K562 (cell line): ENCODE measurements at regions not wholly inside any gene's neighbourhood (a gene's known extent, or its start where the extent isn't known, plus 50 kb on each side); places are given as distances from the start of the nearest gene placed in this dataset.

Experiments used
- ATAC-seq: fragments of 200-7000 bp; cut with Tn5 transposase; 3 replicates; pipeline ENCODE4 v1.9.1; 2020; ENCODE audit warnings: moderate library complexity
- BruUV-seq: library from RNA; stranded (reverse); fragments of 400-500 nt; replicated peaks from 2 replicates; lab custom pipeline; 2021; lab: Mats Ljungman, UMichigan
- CTCF ChIA-PET: fragments of 300-600 bp; formaldehyde crosslinking; extraction: SDS; loops from one replicate; lab custom pipeline; 2021; ENCODE audit warnings: low intra/inter-chr PET ratio; lab: Yijun Ruan, JAX
- POLR2A ChIA-PET: fragments of 300-600, 350-650 bp; sonication (Branson Sonifier 250); formaldehyde crosslinking; extraction: SDS; loops from one replicate; lab custom pipeline; 2021; ENCODE audit warnings: antibody characterized with exemption, inconsistent platforms; lab: Yijun Ruan, JAX
- DNase-seq, 4 experiments: peaks; one replicate each; pipeline versions ENCODE4 v3.0.0 to v3.0.0-alpha.2; 2011 to 2018; ENCODE audit warnings: low spot score in 3 of 4, mixed read lengths in 3 of 4; ENCODE audit errors: extremely low read depth in 1 of 4
- FAIRE-seq: peaks from 2 replicates; lab custom pipeline; 2011; peaks lifted over from hg19 to GRCh38; lab: Jason Lieb, UNC
- H2AFZ ChIP-seq: 2 replicates; pipeline ENCODE4 v1.6.0; 2011; ENCODE audit warnings: low read depth, low read length, control low read depth, inconsistent platforms
- H3K27ac ChIP-seq: fragments of 200-600 bp; 3 replicates; pipeline ENCODE4 v1.8.0; 2011; ENCODE audit warnings: low read depth, mild to moderate bottlenecking, control low read depth, inconsistent platforms, low read length, moderate library complexity, mixed read lengths; ENCODE audit errors: extremely low read depth
- H3K27me3 ChIP-seq, 2 experiments: fragments of 300-600 bp in 1 of 2; 2 replicates in 1 of 2; 3 replicates in 1 of 2; pipeline versions ENCODE4 v1.6.0 to v1.8.0; 2011; ENCODE audit warnings: inconsistent platforms in 2 of 2, low read length in 2 of 2, mild to moderate bottlenecking in 1 of 2, mixed read lengths in 1 of 2, moderate library complexity in 1 of 2; ENCODE audit not compliant: control insufficient read depth in 2 of 2, insufficient read depth in 2 of 2
- H3K36me3 ChIP-seq: fragments of 300-600 bp; 3 replicates; pipeline ENCODE4 v1.8.0; 2011; ENCODE audit warnings: mild to moderate bottlenecking, low read length, inconsistent platforms; ENCODE audit not compliant: control insufficient read depth, insufficient read depth
- H3K4me1 ChIP-seq, 2 experiments: fragments of 200-600 bp in 1 of 2; replicated peaks in 1 of 2; 2 replicates in 1 of 2; 3 replicates in 1 of 2; pipeline versions ENCODE4 v1.5.1 to v1.8.0; 2011; ENCODE audit warnings: inconsistent platforms in 2 of 2, low read length in 2 of 2, mild to moderate bottlenecking in 1 of 2, mixed read lengths in 1 of 2, moderate library complexity in 1 of 2; ENCODE audit not compliant: control insufficient read depth in 2 of 2, insufficient read depth in 2 of 2
- H3K4me2 ChIP-seq: 2 replicates; pipeline ENCODE4 v1.6.1; 2011; ENCODE audit warnings: low read length, control low read depth, inconsistent platforms, mixed read lengths; ENCODE audit not compliant: insufficient read depth
- H3K4me3 ChIP-seq: fragments of 200-600 bp; sonication (generic), shearing (Covaris generic); 2 replicates; pipeline ENCODE4 v1.5.1; 2016; ENCODE audit warnings: control low read depth, inconsistent platforms
- H3K79me2 ChIP-seq: fragments of 200-600 bp; 3 replicates; pipeline ENCODE4 v1.8.0; 2011; ENCODE audit warnings: low read length, inconsistent platforms; ENCODE audit not compliant: control insufficient read depth, insufficient read depth
- H3K9ac ChIP-seq, 2 experiments: 2 replicates each; pipeline versions ENCODE4 v1.6.0 to v1.6.1; 2011; ENCODE audit warnings: low read depth in 2 of 2, low read length in 2 of 2, control low read depth in 1 of 2, inconsistent platforms in 1 of 2, mild to moderate bottlenecking in 1 of 2, mixed read lengths in 1 of 2; ENCODE audit not compliant: insufficient read depth in 1 of 2
- H3K9me1 ChIP-seq: one replicate; pipeline ENCODE4 v1.6.0; 2011; ENCODE audit warnings: inconsistent platforms, mild to moderate bottlenecking, low read length, moderate library complexity; ENCODE audit not compliant: control insufficient read depth, insufficient read depth
- H3K9me3 ChIP-seq: replicated peaks from 2 replicates; pipeline ENCODE4 v1.5.1; 2011; ENCODE audit warnings: low read depth, low read length, inconsistent platforms; ENCODE audit not compliant: control insufficient read depth, insufficient read depth
- H4K20me1 ChIP-seq: replicated peaks from 2 replicates; pipeline ENCODE4 v1.6.1; 2011; ENCODE audit warnings: low read length, inconsistent platforms, mixed read lengths; ENCODE audit not compliant: control insufficient read depth, insufficient read depth
- BRD9 ChIP-seq: fragments of 450-650 bp; IDR thresholded peaks from 2 replicates; pipeline ENCODE4 v1.6.1; 2018; ENCODE audit warnings: low read depth; ENCODE audit not compliant: partially characterized antibody
- C11orf30 ChIP-seq: fragments of 450-650 bp; IDR thresholded peaks from 2 replicates; pipeline ENCODE4 v1.6.1; 2016; ENCODE audit warnings: low read depth, mild to moderate bottlenecking
- CBX3 ChIP-seq, 2 experiments: IDR thresholded peaks; 1 replicate in 1 of 2; 2 replicates in 1 of 2; pipeline ENCODE4 v1.6.1; 2012; ENCODE audit warnings: inconsistent platforms in 2 of 2, low read length in 2 of 2, borderline replicate concordance in 1 of 2, control low read depth in 1 of 2
- CCNT2 ChIP-seq: IDR thresholded peaks from 2 replicates; pipeline ENCODE4 v1.6.1; 2011; ENCODE audit warnings: borderline replicate concordance, low read depth, mild to moderate bottlenecking, moderate library complexity, mixed read lengths, low read length; ENCODE audit not compliant: insufficient read length; ENCODE audit errors: extremely low read depth
- CREM ChIP-seq: IDR thresholded peaks from 2 replicates; pipeline ENCODE4 v1.6.1; 2014; ENCODE audit warnings: antibody characterized with exemption, low read depth
- FOXJ2 ChIP-seq: fragments of 200-800 bp; sonication (Bioruptor generic); IDR thresholded peaks from 2 replicates; pipeline ENCODE4 v1.6.1; 2016; ENCODE audit warnings: missing genetic modification characterization, missing compliant biosample characterization
- MCM3 ChIP-seq: fragments of 450-650 bp; IDR thresholded peaks from 2 replicates; pipeline ENCODE4 v1.6.1; 2016
- MEIS2 ChIP-seq: fragments of 450-650 bp; IDR thresholded peaks from 2 replicates; pipeline ENCODE4 v1.6.1; 2014; ENCODE audit warnings: mild to moderate bottlenecking; ENCODE audit not compliant: partially characterized antibody
- NFATC3 ChIP-seq: fragments of 450-650 bp; IDR thresholded peaks from 2 replicates; pipeline ENCODE4 v1.6.1; 2017; ENCODE audit warnings: mild to moderate bottlenecking
- POLR2B ChIP-seq: fragments of 450-650 bp; IDR thresholded peaks from 2 replicates; pipeline ENCODE4 v1.6.1; 2018; ENCODE audit warnings: low read depth; ENCODE audit not compliant: partially characterized antibody
- PURB ChIP-seq: sonication (generic); formaldehyde crosslinking; IDR thresholded peaks from 2 replicates; pipeline ENCODE4 v1.9.0; 2021; ENCODE audit warnings: low read depth, mild to moderate bottlenecking, missing genetic modification reagents
- RAD21 ChIP-seq, 2 experiments: fragments of 250-450 bp in 1 of 2; fragments of 450-650 bp in 1 of 2; sonication (Bioruptor Pico) in 1 of 2; formaldehyde crosslinking in 1 of 2; IDR thresholded peaks in 1 of 2; conservative IDR thresholded peaks in 1 of 2; 2 replicates each; pipeline versions ENCODE4 v1.4.0 to v1.8.0; 2020 to 2022; ENCODE audit warnings: mild to moderate bottlenecking in 2 of 2, moderate library complexity in 1 of 2
- SMAD1 ChIP-seq: fragments of 150-350 bp; IDR thresholded peaks from 2 replicates; pipeline ENCODE4 v1.6.1; 2014; ENCODE audit warnings: low read length, low read depth; ENCODE audit not compliant: partially characterized antibody
- TBL1XR1 ChIP-seq, 2 experiments: IDR thresholded peaks; 2 replicates each; pipeline ENCODE4 v1.6.1; 2012; ENCODE audit warnings: improper control_type of control experiment in 2 of 2, low read length in 2 of 2, mild to moderate bottlenecking in 1 of 2
- ZNF445 ChIP-seq: fragments of 250-450 bp; sonication (Bioruptor Pico); IDR thresholded peaks from 2 replicates; pipeline ENCODE4 v1.4.0; 2020; ENCODE audit warnings: low read depth, mild to moderate bottlenecking, moderate library complexity
- ZNF584 ChIP-seq: fragments of 200-800 bp; sonication (Bioruptor generic); IDR thresholded peaks from 2 replicates; pipeline ENCODE4 v1.6.1; 2016; ENCODE audit warnings: low read depth, mild to moderate bottlenecking, missing genetic modification characterization, missing compliant biosample characterization
- ZNF699 ChIP-seq: fragments of 250-450 bp; sonication (Bioruptor Pico); IDR thresholded peaks from 2 replicates; pipeline ENCODE4 v1.8.0; 2021; ENCODE audit warnings: mild to moderate bottlenecking, moderate library complexity; ENCODE audit not compliant: insufficient replicate concordance
- ZSCAN29 ChIP-seq: fragments of 450-650 bp; IDR thresholded peaks from 2 replicates; pipeline ENCODE4 v1.6.1; 2017
- WGBS: fragments of 100-300 bp; shearing (Covaris generic); methylation state at CpG from one replicate; pipeline ENCODE4 v1.1.6; 2016; ENCODE audit warnings: low coverage, mixed read lengths; ENCODE audit not compliant: insufficient coverage; ENCODE audit errors: missing lambda C conversion rate; 5-methylcytosine and 5-hydroxymethylcytosine counted together
- in situ Hi-C: fragments of 300-500 bp; cut with MboI; formaldehyde crosslinking; loops from 4 replicates; pipeline ENCODE4 v1.15.0; 2018; ENCODE audit warnings: inconsistent platforms, mixed read lengths
- intact Hi-C: fragments of 100-400 bp; cut with micrococcal nuclease; formaldehyde crosslinking; loops from 2 replicates; pipeline ENCODE4 v1.14.2; 2022
- TF ChIP-seq, protein P1 (sequence below): fragments of 200-800 bp; sonication (Bioruptor generic); IDR thresholded peaks from 2 replicates; pipeline ENCODE4 v1.6.1; 2017; ENCODE audit warnings: missing genetic modification characterization, missing compliant biosample characterization
- TF ChIP-seq, protein P2 (sequence below): IDR thresholded peaks from 2 replicates; pipeline ENCODE4 v1.6.1; 2014; ENCODE audit warnings: antibody characterized with exemption

DNA sequence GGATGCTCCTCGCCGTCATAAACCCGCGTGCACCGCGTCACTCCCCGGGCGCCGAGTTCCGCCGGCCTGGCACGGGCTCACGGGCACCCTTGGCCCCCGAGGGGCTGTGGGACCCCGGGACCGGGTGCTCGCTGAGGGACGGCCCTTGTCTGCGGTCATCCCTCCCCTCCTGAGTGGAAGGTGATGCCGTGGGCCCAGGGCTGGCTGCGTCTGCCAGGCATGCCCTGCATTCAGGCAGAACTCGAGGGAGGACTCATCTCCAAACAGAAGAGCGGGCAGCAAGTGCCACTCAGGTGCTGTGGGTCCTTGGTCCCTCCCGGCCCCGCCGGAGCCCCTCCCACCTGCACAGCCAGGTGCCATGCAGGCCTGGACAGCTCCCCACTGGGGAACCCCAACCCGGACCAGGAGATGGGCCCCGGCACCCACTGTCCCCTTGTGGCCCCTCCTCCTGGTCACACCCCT, 61.3 kb downstream of the UNCX start (continued):
- 0 out of 2 replicates have a peak, but pooled peaks have one; percentile 22 for TF ChIP-seq CREM

DNA sequence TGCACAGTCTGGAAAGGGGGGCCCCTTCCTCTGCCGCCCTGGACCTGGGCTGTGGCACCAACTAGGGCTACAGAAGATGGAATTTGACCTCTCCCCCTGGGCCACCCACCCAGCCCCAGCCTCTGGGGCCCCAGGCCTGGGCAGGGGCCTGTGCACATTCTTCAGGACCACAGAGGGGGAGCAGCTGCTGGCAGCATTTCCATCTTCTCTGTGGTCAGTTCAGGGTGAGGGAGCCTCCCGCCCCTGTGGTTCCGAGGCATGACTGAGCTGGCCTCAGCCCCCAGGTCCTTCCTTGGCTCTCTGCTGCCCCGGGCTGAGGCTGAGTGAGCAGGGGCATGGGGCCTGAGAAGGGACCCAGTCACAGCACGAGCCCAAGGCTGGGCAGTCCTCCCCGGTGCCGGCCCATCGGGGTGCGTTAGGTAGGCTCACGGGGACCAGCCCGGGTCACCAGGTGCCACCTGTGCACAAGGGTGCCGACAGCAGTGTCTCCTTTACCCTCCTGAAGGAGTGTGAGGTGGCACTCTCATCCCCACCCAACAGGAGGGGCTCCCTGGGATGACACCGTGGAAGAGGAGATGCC, 63.2 kb downstream of the UNCX start:
- no peaks in the 10 kb centered on the region for H3K9me3 ChIP-seq
- peaks cover 19 to 75% of the 10 kb centered on the region in 2 experiments for H3K27me3 ChIP-seq
- H3K79me2 ChIP-seq = no peaks in the 10 kb centered on the region
- ChIA-PET POLR2A (no interaction called here), CTCF (no interaction called here)
- no peaks in the 10 kb centered on the region for H3K9me1 ChIP-seq
- FAIRE-seq (no peak), ATAC-seq (no peak), DNase-seq (no peak)
- H4K20me1 ChIP-seq = peaks cover 14% of the 10 kb centered on the region; the same call in 1 of the 2 replicates
- in situ Hi-C loops = no loop called here
- no peak overlapping the region for H3K4me3 ChIP-seq
- H3K36me3 ChIP-seq = no peaks in the 10 kb centered on the region
- no TSS peak for BruUV-seq
- no peak overlapping the region for H3K9ac ChIP-seq
- intact Hi-C loops = no loop called here
- 1% methylated on average over 13 of the region's 13 CpGs for WGBS
- H2AFZ ChIP-seq = no peak overlapping the region
- H3K4me1 ChIP-seq = peaks cover 0 to 33% of the 10 kb centered on the region in 2 experiments; a peak in 2 of 5 replicates
- H3K27ac ChIP-seq = no peak overlapping the region
- TF ChIP-seq RAD21 (CRISPR knock-in tag; conservative IDR thresholded peaks at IDR 0.05 in 1 of 2, IDR thresholded peaks at IDR 0.05 in 1 of 2) = no peak
- TF ChIP-seq PURB (CRISPR knock-in tag) = no peak
- no peak for TF ChIP-seq MEIS2
- TF ChIP-seq BRD9 = no peak
- no peak for TF ChIP-seq ZNF699 (CRISPR knock-in tag)
- TF ChIP-seq, protein P1, sequence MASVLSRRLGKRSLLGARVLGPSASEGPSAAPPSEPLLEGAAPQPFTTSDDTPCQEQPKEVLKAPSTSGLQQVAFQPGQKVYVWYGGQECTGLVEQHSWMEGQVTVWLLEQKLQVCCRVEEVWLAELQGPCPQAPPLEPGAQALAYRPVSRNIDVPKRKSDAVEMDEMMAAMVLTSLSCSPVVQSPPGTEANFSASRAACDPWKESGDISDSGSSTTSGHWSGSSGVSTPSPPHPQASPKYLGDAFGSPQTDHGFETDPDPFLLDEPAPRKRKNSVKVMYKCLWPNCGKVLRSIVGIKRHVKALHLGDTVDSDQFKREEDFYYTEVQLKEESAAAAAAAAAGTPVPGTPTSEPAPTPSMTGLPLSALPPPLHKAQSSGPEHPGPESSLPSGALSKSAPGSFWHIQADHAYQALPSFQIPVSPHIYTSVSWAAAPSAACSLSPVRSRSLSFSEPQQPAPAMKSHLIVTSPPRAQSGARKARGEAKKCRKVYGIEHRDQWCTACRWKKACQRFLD (CRISPR knock-in tag) = no peak
- no peak for TF ChIP-seq SMAD1
- TF ChIP-seq C11orf30 = no peak
- no peak for TF ChIP-seq FOXJ2 (tag)
- no peak for TF ChIP-seq POLR2B
- no peak for TF ChIP-seq TBL1XR1 (IDR thresholded peaks at IDR 0.05; ENCODE audit: low read length in 2 of 2)
- no peak for TF ChIP-seq ZNF445 (CRISPR knock-in tag)
- no peak for TF ChIP-seq NFATC3
- no peak for TF ChIP-seq CBX3 (IDR thresholded peaks at IDR 0.05; ENCODE audit: borderline replicate concordance in 1 of 2, low read length in 2 of 2)
- no peak for TF ChIP-seq CCNT2
- no peak for TF ChIP-seq MCM3
- TF ChIP-seq ZSCAN29 = no peak
- TF ChIP-seq ZNF584 = no peak
- TF ChIP-seq, protein P2, sequence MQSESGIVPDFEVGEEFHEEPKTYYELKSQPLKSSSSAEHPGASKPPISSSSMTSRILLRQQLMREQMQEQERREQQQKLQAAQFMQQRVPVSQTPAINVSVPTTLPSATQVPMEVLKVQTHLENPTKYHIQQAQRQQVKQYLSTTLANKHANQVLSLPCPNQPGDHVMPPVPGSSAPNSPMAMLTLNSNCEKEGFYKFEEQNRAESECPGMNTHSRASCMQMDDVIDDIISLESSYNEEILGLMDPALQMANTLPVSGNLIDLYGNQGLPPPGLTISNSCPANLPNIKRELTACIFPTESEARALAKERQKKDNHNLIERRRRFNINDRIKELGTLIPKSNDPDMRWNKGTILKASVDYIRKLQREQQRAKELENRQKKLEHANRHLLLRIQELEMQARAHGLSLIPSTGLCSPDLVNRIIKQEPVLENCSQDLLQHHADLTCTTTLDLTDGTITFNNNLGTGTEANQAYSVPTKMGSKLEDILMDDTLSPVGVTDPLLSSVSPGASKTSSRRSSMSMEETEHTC = no peak
- no peak overlapping the region for H3K4me2 ChIP-seq
